ENCODE measurements at regions not wholly inside any gene's neighbourhood (a gene's known extent, or its start where the extent isn't known, plus 50 kb on each side); places are given as distances from the start of the nearest gene placed in this dataset.
"Not testable (repeated sequence)": the region's sequence is repeated elsewhere in the genome, so short reads cannot be mapped to it uniquely, and the experiment has no call there.

DNA sequence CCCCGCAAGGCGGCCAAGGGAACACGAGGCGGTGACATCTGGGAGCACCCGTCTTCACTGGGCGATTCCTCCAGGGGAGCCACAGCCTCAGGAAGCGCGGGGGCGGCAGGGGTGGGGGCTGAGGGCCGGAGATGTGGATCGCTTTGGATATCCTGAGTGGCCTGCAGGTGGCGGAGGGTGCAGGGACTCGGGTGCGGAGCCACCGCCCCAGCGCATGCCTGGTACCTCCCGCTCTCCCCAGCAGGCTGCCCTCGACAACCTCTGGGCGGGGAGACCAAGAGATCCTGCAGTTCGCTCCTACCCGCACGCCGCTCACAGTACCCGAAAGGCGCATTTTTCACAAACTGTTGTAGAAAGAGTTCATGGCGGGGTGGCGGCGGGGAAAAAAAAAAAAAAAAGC lies 162.9 kb upstream of the PRKX start:
- not testable (repeated sequence) for H3K9ac ChIP-seq (ENCODE audit: insufficient read length, low read depth); H3K36me3 ChIP-seq (ENCODE audit: insufficient read depth, insufficient read length, low read length); DNase-seq (ENCODE audit: low read depth, low spot score); H3K4me1 ChIP-seq (ENCODE audit: insufficient read depth, insufficient read length); H3K4me3 ChIP-seq (ENCODE audit: insufficient read length, low read depth); H3K9me3 ChIP-seq (ENCODE audit: insufficient read depth, low read length); H3K27me3 ChIP-seq (ENCODE audit: insufficient read depth, insufficient read length)

GRCh38 chrX:3875638-3876037 lies 162.2 kb upstream of the PRKX start:
- DNase-seq (ENCODE audit: low read depth, low spot score); H3K9me3 ChIP-seq (ENCODE audit: insufficient read depth, low read length); H3K4me1 ChIP-seq (ENCODE audit: insufficient read depth, insufficient read length); H3K9ac ChIP-seq (ENCODE audit: insufficient read length, low read depth); H3K27me3 ChIP-seq (ENCODE audit: insufficient read depth, insufficient read length); H3K36me3 ChIP-seq (ENCODE audit: insufficient read depth, insufficient read length, low read length); H3K4me3 ChIP-seq (ENCODE audit: insufficient read length, low read depth): not testable (repeated sequence)

- not testable (repeated sequence) for H3K36me3 ChIP-seq (ENCODE audit: insufficient read depth, insufficient read length, low read length); H3K9ac ChIP-seq (ENCODE audit: insufficient read length, low read depth); H3K27me3 ChIP-seq (ENCODE audit: insufficient read depth, insufficient read length); H3K4me1 ChIP-seq (ENCODE audit: insufficient read depth, insufficient read length); DNase-seq (ENCODE audit: low read depth, low spot score); H3K9me3 ChIP-seq (ENCODE audit: insufficient read depth, low read length); H3K4me3 ChIP-seq (ENCODE audit: insufficient read length, low read depth)
Measured at GRCh38 chrX:3872226-3872879, 158.9 kb upstream of the PRKX start.

- H3K27me3 ChIP-seq (ENCODE audit: insufficient read depth, insufficient read length); H3K9ac ChIP-seq (ENCODE audit: insufficient read length, low read depth); H3K4me3 ChIP-seq (ENCODE audit: insufficient read length, low read depth); H3K4me1 ChIP-seq (ENCODE audit: insufficient read depth, insufficient read length); DNase-seq (ENCODE audit: low read depth, low spot score); H3K36me3 ChIP-seq (ENCODE audit: insufficient read depth, insufficient read length, low read length); H3K9me3 ChIP-seq (ENCODE audit: insufficient read depth, low read length): not testable (repeated sequence)
Measured at GRCh38 chrX:3867067-3867831, 153.8 kb upstream of the PRKX start.

DNA sequence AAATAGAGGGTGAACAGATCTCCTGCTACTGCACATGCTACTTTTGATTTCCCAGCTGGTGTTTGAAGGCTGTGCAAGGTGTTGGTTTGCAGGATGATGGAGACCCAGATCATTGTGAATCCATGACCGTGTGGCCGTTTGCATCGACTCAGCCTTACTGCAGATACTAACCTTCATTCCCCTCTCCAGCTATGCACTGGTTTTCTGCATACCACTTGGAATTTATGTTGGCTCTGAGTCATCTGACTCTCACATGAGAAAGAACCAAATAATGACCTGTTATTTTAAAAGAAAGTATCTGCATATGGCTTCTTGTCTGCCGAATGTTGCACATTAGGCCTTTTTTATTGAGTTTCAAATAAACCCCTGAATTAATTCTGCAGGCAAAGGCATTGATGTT lies 144.9 kb upstream of the PRKX start:
- not testable (repeated sequence) for DNase-seq (ENCODE audit: low read depth, low spot score); H3K4me3 ChIP-seq (ENCODE audit: insufficient read length, low read depth); H3K27me3 ChIP-seq (ENCODE audit: insufficient read depth, insufficient read length); H3K36me3 ChIP-seq (ENCODE audit: insufficient read depth, insufficient read length, low read length); H3K9ac ChIP-seq (ENCODE audit: insufficient read length, low read depth); H3K9me3 ChIP-seq (ENCODE audit: insufficient read depth, low read length); H3K4me1 ChIP-seq (ENCODE audit: insufficient read depth, insufficient read length)

- H3K4me1 ChIP-seq (ENCODE audit: insufficient read depth, insufficient read length); H3K9me3 ChIP-seq (ENCODE audit: insufficient read depth, low read length); DNase-seq (ENCODE audit: low read depth, low spot score); H3K27me3 ChIP-seq (ENCODE audit: insufficient read depth, insufficient read length); H3K36me3 ChIP-seq (ENCODE audit: insufficient read depth, insufficient read length, low read length): not testable (repeated sequence)
- peak overlapping the region; percentile 45 for H3K4me3 ChIP-seq (ENCODE audit: insufficient read length, low read depth)
- H3K9ac ChIP-seq (ENCODE audit: insufficient read length, low read depth): peak overlapping the region; percentile 79
Measured at GRCh38 chrX:3843522-3844145, 130.2 kb upstream of the PRKX start.

- peak overlapping the region; percentile 58 for H3K4me3 ChIP-seq (ENCODE audit: insufficient read length, low read depth)
- not testable (repeated sequence) for H3K4me1 ChIP-seq (ENCODE audit: insufficient read depth, insufficient read length); H3K9me3 ChIP-seq (ENCODE audit: insufficient read depth, low read length); H3K36me3 ChIP-seq (ENCODE audit: insufficient read depth, insufficient read length, low read length); H3K27me3 ChIP-seq (ENCODE audit: insufficient read depth, insufficient read length); DNase-seq (ENCODE audit: low read depth, low spot score)
- H3K9ac ChIP-seq (ENCODE audit: insufficient read length, low read depth): peak overlapping the region; percentile 80
Measured at GRCh38 chrX:3842822-3843521, 129.5 kb upstream of the PRKX start.

DNA sequence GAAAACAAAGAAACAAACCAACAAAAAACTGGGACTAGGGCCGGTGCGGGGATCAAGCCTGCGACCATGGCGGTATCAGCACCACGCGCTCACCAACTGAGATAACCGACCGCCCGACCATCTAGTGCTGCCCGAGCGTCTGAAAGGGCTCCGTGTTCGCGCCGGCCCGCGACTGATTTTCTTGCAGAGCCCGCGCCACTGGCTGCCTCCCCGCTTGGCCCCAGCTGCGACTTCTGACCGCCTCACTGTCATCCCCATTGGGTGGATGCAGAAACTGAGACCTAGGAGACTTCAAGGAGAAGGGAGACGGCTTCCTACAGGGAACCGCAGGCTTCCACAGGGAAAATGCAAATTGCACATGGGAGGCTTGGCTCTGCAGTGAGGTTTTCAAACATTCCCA lies 125.3 kb upstream of the PRKX start:
- H3K27me3 ChIP-seq (ENCODE audit: insufficient read depth, insufficient read length); H3K9me3 ChIP-seq (ENCODE audit: insufficient read depth, low read length); H3K4me1 ChIP-seq (ENCODE audit: insufficient read depth, insufficient read length); H3K9ac ChIP-seq (ENCODE audit: insufficient read length, low read depth); H3K4me3 ChIP-seq (ENCODE audit: insufficient read length, low read depth); H3K36me3 ChIP-seq (ENCODE audit: insufficient read depth, insufficient read length, low read length); DNase-seq (ENCODE audit: low read depth, low spot score): not testable (repeated sequence)

DNA sequence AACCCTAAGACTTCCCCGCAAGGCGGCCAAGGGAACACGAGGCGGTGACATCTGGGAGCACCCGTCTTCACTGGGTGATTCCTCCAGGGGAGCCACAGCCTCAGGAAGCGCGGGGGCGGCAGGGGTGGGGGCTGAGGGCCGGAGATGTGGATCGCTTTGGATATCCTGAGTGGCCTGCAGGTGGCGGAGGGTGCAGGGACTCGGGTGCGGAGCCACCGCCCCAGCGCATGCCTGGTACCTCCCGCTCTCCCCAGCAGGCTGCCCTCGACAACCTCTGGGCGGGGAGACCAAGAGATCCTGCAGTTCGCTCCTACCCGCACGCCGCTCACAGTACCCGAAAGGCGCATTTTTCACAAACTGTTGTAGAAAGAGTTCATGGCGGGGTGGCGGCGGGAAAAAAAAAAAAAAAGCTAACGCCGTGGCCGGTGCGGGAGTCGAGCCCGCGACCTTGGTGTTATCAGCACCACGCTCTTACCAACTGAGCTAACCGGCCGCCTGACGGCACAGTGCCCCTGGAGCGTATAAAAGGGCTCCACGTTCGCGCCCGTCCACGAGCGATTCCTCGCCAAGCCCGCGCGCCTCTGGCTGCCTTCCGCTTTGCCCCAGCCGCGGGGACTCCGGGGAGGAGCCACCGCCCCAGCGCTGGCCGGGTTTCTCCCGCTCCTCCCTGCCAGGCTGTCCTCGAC lies 124.7 kb upstream of the PRKX start:
- not testable (repeated sequence) for H3K36me3 ChIP-seq (ENCODE audit: insufficient read depth, insufficient read length, low read length)

DNA sequence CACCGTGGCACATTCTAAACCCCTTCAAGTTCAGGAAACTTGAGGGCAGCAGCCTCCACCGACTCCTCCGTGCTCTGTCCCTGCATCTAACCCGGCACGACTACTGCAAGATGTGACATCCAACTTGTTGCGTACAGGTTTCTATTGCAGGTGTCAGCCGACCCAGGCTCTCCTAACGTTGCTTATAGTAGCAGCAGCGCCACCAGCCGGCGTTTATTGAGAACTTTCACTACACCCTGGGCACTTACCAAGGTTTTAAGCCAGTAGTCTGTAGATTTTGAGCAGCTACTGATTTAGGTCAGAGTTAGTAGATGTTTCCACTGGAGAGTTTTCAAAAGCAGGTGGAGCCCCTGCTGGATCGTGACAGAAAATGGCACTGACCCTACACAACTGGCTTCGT lies 123.8 kb upstream of the PRKX start:
- not testable (repeated sequence) for H3K9me3 ChIP-seq (ENCODE audit: insufficient read depth, low read length); H3K4me1 ChIP-seq (ENCODE audit: insufficient read depth, insufficient read length); H3K4me3 ChIP-seq (ENCODE audit: insufficient read length, low read depth); DNase-seq (ENCODE audit: low read depth, low spot score); H3K27me3 ChIP-seq (ENCODE audit: insufficient read depth, insufficient read length); H3K36me3 ChIP-seq (ENCODE audit: insufficient read depth, insufficient read length, low read length); H3K9ac ChIP-seq (ENCODE audit: insufficient read length, low read depth)

More for the DNA sequence above, 124.7 kb upstream of the PRKX start:
- H3K4me3 ChIP-seq (ENCODE audit: insufficient read length, low read depth); H3K9me3 ChIP-seq (ENCODE audit: insufficient read depth, low read length); H3K9ac ChIP-seq (ENCODE audit: insufficient read length, low read depth); DNase-seq (ENCODE audit: low read depth, low spot score); H3K27me3 ChIP-seq (ENCODE audit: insufficient read depth, insufficient read length); H3K4me1 ChIP-seq (ENCODE audit: insufficient read depth, insufficient read length): not testable (repeated sequence)

- not testable (repeated sequence) for DNase-seq (ENCODE audit: low read depth, low spot score)
Measured at GRCh38 chrX:3833761-3834542, 120.5 kb upstream of the PRKX start.

More at GRCh38 chrX:3833761-3834542, 120.5 kb upstream of the PRKX start:
- H3K9ac ChIP-seq (ENCODE audit: insufficient read length, low read depth); H3K4me1 ChIP-seq (ENCODE audit: insufficient read depth, insufficient read length); H3K4me3 ChIP-seq (ENCODE audit: insufficient read length, low read depth); H3K9me3 ChIP-seq (ENCODE audit: insufficient read depth, low read length); H3K27me3 ChIP-seq (ENCODE audit: insufficient read depth, insufficient read length); H3K36me3 ChIP-seq (ENCODE audit: insufficient read depth, insufficient read length, low read length): not testable (repeated sequence)

Measured in NT2/D1 (cell line).